ENCODE measurements at regions not wholly inside any gene's neighbourhood (a gene's known extent, or its start where the extent isn't known, plus 50 kb on each side); places are given as distances from the start of the nearest gene placed in this dataset.

- TF ChIP-seq, protein P1, sequence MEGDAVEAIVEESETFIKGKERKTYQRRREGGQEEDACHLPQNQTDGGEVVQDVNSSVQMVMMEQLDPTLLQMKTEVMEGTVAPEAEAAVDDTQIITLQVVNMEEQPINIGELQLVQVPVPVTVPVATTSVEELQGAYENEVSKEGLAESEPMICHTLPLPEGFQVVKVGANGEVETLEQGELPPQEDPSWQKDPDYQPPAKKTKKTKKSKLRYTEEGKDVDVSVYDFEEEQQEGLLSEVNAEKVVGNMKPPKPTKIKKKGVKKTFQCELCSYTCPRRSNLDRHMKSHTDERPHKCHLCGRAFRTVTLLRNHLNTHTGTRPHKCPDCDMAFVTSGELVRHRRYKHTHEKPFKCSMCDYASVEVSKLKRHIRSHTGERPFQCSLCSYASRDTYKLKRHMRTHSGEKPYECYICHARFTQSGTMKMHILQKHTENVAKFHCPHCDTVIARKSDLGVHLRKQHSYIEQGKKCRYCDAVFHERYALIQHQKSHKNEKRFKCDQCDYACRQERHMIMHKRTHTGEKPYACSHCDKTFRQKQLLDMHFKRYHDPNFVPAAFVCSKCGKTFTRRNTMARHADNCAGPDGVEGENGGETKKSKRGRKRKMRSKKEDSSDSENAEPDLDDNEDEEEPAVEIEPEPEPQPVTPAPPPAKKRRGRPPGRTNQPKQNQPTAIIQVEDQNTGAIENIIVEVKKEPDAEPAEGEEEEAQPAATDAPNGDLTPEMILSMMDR (IDR thresholded peaks at IDR 0.05; ENCODE audit: extremely low read depth in 1 of 2, insufficient read depth in 1 of 2, low read depth in 1 of 2, low read length in 2 of 2) = no peak
- TF ChIP-seq POLR2A (IDR thresholded peaks at IDR 0.05; ENCODE audit: low read depth, low read length) = no peak
- TF ChIP-seq EZH2 (IDR thresholded peaks at IDR 0.05; ENCODE audit: borderline replicate concordance, low read depth, low read length, severe bottlenecking) = no peak
Measured at GRCh38 chr16:5333126-5333525, 235.5 kb upstream of the EEF2KMT start.
